Motor neuron (in vitro differentiated cells): ENCODE measurements at regions not wholly inside any gene's neighbourhood (a gene's known extent, or its start where the extent isn't known, plus 50 kb on each side); places are given as distances from the start of the nearest gene placed in this dataset.
"Not testable (repeated sequence)": the region's sequence is repeated elsewhere in the genome, so short reads cannot be mapped to it uniquely, and the experiment has no call there.

Source experiments
- ATAC-seq, 8 experiments: fragments of 200-7000 bp; cut with Tn5 transposase; replicated peaks in 6 of 8; 2 replicates each; pipeline ENCODE4 v1.8.0; 2021; ENCODE audit warnings: mild to moderate bottlenecking in 8 of 8, moderate library complexity in 8 of 8
- H3K27ac ChIP-seq, 2 donors: fragments of 250-450 bp; sonication (Bioruptor Pico); 2 replicates each; pipeline ENCODE4 v1.9.0; 2021; ENCODE audit warnings: antibody characterized with exemption in 2 of 2, mild to moderate bottlenecking in 2 of 2, moderate library complexity in 1 of 2
- H3K4me1 ChIP-seq, 2 donors: fragments of 250-450 bp; sonication (Bioruptor Pico); replicated peaks in 1 of 2; 2 replicates each; pipeline ENCODE4 v1.6.1; 2021; ENCODE audit warnings: antibody characterized with exemption in 2 of 2, mild to moderate bottlenecking in 2 of 2, moderate library complexity in 1 of 2
- H3K4me3 ChIP-seq, 5 donors: fragments of 250-450 bp; sonication (Bioruptor Pico); 2 replicates each; pipeline ENCODE4 v1.9.0; 2021; ENCODE audit warnings: antibody characterized with exemption in 5 of 5, mild to moderate bottlenecking in 5 of 5, moderate library complexity in 4 of 5
- WGBS, 10 experiments: fragments of 450-650 bp; shearing (Covaris generic); methylation state at CpG; one replicate each; pipeline ENCODE4 v1.0.0; 2022; 5-methylcytosine and 5-hydroxymethylcytosine counted together
- in situ Hi-C, 9 experiments: fragments of 400-800 bp; cut with MboI; loops; one replicate each; pipeline ENCODE4 v1.15.0; 2021; ENCODE audit warnings: low sequenced_read_pairs in 9 of 9, low pct_unique_long_range_greater_than_20kb in 2 of 9; ENCODE audit not compliant: unreplicated experiment in 9 of 9

DNA sequence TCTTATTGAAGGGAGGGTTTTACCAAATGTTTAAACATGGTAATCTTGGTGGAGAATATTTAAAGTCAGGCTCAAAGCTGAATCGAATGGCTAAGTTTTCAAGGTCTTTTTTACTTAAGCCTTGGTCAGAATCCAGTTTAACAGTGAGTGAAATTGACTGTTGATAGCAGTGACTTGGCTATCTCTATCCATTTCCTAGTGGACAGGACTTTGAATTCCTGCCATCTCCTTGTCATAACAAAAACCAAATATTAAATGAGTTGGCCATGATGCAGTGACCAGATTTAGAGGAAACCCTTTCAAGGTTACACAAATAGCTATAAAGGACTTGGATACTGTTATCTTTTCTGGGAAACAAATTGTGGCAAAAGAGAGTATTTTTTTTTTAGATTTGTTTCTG, 92.0 kb downstream of the JRKL start:
- Histone ChIP-seq H3K4me3 (no peak overlapping the region), H3K27ac (no peak overlapping the region), H3K4me1 (peaks cover 14 to 19% of the 10 kb centered on the region in 2 donors)
- 0 to 100% (median 50%) methylated on average over 1 of the region's 1 CpG; no CpG with 5 or more reads in 3 of the 10 experiments for WGBS, 10 experiments
- ATAC-seq: no peak
- in situ Hi-C loops: no loop called here

DNA sequence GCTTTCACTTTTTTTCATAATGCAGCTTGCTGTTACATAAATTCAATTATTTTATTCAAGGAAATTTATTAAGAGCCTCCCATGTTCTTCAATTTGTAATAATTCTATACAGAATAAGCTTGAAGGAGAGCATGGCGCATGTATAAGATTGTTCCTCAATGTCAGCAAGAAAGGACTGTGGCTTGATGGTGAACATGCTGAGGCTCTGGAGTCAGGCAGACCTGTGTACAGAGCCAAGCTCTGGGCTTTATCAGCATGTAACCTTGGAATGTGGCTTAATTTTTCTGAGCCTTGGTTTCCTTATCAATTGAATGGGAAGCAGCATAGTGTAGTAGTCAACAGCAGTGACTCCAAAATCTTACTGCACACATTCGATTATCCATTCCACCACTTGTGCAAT, 92.4 kb downstream of the JRKL start:
- WGBS, 10 experiments: 4 to 100% (median 73%) methylated on average over 1 to 2 of the region's 2 CpGs; no CpG with 5 or more reads in 3 of the 10 experiments

DNA sequence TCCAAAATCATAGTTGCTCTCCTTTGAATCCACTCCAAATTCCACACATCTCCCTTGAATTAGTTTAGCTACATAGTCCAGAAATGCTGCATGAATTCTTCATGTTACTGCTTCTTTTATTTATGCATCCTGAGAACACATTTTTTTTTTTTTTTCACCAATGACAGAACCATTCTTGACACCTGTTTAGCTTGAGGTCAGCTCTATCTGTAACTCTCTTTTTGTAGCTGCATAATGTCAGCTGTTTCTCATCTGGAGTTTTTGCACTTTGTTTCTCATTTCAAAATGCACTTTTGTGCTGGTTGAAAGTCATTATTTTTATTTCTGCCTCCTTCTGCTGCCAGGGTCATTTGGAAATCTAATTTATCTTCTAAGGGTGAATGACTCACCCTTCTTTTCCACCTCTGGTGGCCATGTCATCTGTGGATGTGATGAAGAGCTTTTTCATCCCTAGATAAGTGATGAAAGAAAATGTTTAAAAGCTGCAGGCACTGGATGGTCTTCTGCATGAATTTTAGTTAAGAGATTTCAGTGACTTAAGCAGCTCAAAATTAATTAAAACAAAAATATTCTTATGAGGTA, 93.7 kb downstream of the JRKL start:
- H3K4me1 ChIP-seq: peaks cover 14 to 23% of the 10 kb centered on the region in 2 donors
- ATAC-seq: peak in 5 of 8 experiments; percentile 83 to 91 (median 86)
- peak overlapping the region in 1 of 2 donors; percentile 62 for H3K27ac ChIP-seq
- H3K4me3 ChIP-seq: no peak overlapping the region
- in situ Hi-C loops: no loop called here

More for the DNA sequence above, 92.4 kb downstream of the JRKL start:
- no peak overlapping the region for H3K4me3 ChIP-seq
- in situ Hi-C loops: no loop called here
- H3K4me1 ChIP-seq: peaks cover 14 to 20% of the 10 kb centered on the region in 2 donors
- peak overlapping the region in 1 of 2 donors; percentile 34 for H3K27ac ChIP-seq
- ATAC-seq: no peak

DNA sequence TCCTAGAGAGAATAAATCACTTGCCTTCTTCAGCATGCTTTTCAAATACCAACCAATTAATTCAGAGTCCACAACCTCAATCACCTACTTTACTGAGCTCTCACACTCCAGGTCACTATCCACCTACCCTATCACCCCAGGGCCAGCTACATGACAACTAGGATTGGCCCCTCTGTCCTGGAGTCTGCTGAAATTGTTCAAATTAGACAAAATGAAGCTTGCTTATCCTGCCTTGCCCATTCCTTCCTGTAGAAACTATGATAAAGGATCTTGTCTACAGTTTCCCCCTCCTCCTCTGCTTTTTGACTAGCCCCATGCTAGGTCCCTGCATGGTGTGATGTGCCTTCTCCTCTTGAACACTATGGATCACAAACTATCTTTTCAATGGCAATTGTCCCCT, 94.5 kb downstream of the JRKL start:
- peaks cover 14 to 23% of the 10 kb centered on the region in 2 donors for H3K4me1 ChIP-seq
- in situ Hi-C loops: no loop called here
- ATAC-seq: peak in 4 of 8 experiments; percentile 21 to 44 (median 35)
- peak overlapping the region in 1 of 2 donors; percentile 62 for H3K27ac ChIP-seq
- H3K4me3 ChIP-seq: no peak overlapping the region

DNA sequence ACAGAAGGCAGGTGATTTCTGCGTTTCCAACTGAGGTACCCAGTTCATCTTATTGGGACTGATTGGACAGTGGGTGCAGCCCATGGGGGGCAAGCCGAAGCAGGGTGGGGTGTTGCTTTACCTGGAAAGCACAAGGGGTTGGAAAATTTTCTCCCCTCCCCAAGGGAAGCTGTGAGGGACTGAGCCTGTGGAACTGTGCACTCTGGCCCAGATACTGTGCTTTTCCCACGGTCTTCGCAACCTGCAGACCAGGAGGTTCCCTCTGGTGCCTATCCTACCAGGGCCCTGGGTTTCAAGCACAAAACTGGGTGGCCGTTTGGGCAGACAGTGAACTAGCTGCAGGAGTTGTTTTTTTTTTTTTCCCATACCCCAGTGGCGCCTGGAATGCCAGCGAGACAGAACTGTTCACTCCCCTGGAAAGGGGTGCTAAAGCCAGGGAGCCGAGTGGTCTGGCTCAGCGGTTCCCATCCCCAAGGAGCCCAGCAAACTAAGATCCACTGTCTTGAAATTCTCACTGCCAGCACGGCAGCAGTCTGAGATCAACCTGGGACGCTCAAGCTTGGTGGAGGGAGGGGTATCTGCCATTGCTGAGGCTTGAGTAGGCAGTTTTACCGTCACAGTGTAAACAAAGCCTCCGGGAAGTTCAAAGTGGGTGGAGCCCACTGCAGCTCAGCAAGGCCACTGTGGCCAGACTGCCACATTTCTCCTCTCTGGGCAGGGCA, 97.2 kb downstream of the JRKL start:
- 6 to 66% (median 33%) methylated on average over 2 to 11 of the region's 13 CpGs; no CpG with 5 or more reads in 3 of the 10 experiments for WGBS, 10 experiments
- peak; percentile 32 to 85 (median 44) for ATAC-seq
- H3K27ac ChIP-seq: no peak overlapping the region
- H3K4me3 ChIP-seq: no peak overlapping the region
- in situ Hi-C loops: no loop called here
- peaks cover 14 to 23% of the 10 kb centered on the region in 2 donors for H3K4me1 ChIP-seq

DNA sequence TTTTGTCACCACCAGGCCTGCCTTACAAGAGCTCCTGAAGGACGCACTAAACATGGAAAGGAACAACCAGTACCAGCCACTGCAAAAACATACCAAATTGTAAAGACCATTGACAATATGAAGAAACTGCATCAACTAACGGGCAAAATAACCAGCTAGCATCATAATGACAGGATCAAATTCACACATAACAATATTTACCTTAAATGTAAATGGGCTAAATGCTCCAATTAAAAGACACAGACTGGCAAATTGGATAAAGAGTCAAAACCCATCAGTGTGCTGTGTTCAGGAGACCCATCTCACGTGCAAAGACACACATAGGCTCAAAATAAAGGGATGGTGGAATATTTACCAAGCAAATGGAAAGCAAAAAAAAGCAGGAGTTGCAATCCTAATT, 99.1 kb downstream of the JRKL start:
- H3K4me3 ChIP-seq, H3K27ac ChIP-seq, ATAC-seq, in situ Hi-C loops: not testable (repeated sequence)
- H3K4me1 ChIP-seq: peaks cover 12% of the 10 kb centered on the region in 2 donors
- 0 to 100% (median 54%) methylated on average over 1 to 2 of the region's 3 CpGs; no CpG with 5 or more reads in 4 of the 10 experiments for WGBS, 10 experiments

DNA sequence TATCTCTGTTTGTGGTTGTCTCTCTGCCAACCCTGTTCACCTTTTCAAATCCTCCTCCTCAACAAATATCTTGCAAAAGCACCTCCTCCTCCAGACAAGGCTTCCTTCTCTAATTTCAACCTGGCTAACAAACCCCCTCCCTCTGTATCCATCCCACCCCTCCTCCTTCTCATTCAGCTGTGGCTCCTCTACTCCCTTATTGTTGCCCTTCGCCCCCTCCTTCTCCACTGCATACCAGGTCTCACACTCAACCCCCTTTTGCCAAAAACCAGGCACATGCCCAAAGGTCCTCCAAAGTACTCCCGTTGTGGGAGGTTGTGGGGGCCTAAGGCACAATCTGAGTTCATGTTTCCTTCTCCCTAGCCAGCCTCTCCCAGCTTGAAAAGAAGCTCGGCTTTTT, 110.6 kb downstream of the JRKL start:
- in situ Hi-C loops: no loop called here
- WGBS, 10 experiments: 0 to 100% (median 40%) methylated on average over 1 to 2 of the region's 3 CpGs; no CpG with 5 or more reads in 3 of the 10 experiments
- Histone ChIP-seq H3K27ac (no peak overlapping the region), H3K4me1 (no peaks in the 10 kb centered on the region), H3K4me3 (no peak overlapping the region)
- no peak for ATAC-seq

DNA sequence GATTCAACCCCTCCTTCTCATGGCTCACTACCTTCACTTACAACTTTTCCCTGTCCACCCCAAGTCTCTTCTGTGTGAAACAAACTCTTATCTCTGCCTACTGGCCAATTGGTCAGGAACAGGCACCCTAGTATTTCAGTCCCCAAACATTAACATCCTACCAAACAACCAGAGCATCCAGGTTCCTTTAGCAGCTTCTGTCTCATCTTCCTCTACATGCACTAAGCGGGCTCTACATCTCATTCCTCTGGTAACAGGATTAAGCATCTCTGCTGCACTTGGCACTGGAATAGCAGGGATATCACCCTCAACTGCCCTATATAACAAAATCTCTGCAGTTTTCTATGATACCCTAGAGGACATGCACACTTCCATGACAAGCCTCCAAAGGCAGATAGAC, 116.2 kb downstream of the JRKL start:
- Histone ChIP-seq H3K27ac (no peak overlapping the region), H3K4me3 (no peak overlapping the region), H3K4me1 (peaks cover 0 to 2% of the 10 kb centered on the region in 2 donors)
- no peak for ATAC-seq
- 0 to 100% (median 100%) methylated on average over 1 of the region's 1 CpG; no CpG with 5 or more reads in 5 of the 10 experiments for WGBS, 10 experiments
- in situ Hi-C loops: no loop called here

DNA sequence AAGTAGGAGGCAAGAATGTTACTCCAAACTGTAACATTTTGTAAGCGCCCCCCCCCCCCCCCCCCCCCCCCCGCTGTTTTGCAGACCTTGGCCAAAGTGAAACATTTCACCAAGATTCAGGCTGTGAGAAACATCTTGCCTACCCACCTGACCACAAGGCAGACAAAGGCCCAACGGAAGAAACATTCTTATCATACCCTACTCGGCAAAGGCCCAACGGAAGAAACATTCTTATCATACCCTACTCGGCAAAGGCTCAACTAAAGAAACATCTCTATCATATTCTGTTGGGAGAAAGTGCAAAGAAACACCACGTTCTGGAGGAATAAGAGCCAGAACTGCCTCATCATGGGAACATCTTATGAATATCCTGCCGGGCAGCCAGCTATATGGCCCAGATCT, 117.1 kb downstream of the JRKL start:
- Histone ChIP-seq H3K4me1 (peaks cover 0 to 2% of the 10 kb centered on the region in 2 donors), H3K4me3 (no peak overlapping the region), H3K27ac (no peak overlapping the region)
- 20 to 100% (median 100%) methylated on average over 1 to 3 of the region's 8 CpGs; no CpG with 5 or more reads in 5 of the 10 experiments for WGBS, 10 experiments
- in situ Hi-C loops: no loop called here
- no peak for ATAC-seq

DNA sequence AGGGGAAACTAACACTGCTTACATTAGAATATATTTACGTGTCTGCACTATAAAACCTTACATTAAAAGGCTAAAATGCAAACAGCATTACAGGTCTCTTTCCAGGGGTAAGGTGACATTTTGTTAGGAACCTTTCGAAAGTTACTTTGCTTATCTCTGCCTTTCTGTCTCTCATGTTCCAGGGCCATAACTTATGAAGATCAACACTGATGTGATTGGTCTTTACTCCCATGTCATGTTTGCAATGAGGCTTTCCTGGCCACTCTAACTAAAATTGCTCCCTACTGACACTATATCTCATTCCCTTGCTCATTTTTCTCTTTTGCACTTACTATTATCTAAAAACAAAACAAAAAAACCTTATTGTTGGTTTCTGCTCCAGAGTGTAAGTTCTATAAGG, 119.0 kb downstream of the JRKL start:
- H3K27ac ChIP-seq: no peak overlapping the region
- WGBS, 10 experiments: 0 to 100% (median 85%) methylated on average over 1 to 2 of the region's 2 CpGs
- no peak overlapping the region for H3K4me3 ChIP-seq
- ATAC-seq: no peak
- in situ Hi-C loops: no loop called here
- H3K4me1 ChIP-seq: peaks cover 0 to 2% of the 10 kb centered on the region in 2 donors

DNA sequence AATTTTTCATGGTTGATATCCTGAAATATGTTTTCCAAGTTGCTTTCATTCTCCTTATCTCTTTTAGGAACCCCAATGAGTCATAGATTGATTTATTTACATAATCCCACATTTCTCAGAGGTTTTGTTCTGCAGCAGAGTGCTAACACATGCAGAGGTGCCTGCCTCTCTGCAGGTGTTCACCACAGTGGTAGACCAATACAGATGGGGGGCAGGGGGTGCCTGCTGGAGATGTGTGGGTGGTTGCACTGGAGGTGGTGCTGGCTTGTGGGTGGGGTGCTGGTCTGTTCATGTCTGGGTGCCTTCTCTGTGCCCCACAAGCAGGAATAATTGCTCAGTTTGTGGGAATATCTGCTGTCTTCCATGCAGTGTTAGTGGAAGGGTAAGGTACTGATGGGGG, 131.1 kb downstream of the JRKL start:
- in situ Hi-C loops: no loop called here
- no peak overlapping the region for H3K27ac ChIP-seq
- no peak for ATAC-seq
- H3K4me3 ChIP-seq: no peak overlapping the region
- H3K4me1 ChIP-seq: no peaks in the 10 kb centered on the region

DNA sequence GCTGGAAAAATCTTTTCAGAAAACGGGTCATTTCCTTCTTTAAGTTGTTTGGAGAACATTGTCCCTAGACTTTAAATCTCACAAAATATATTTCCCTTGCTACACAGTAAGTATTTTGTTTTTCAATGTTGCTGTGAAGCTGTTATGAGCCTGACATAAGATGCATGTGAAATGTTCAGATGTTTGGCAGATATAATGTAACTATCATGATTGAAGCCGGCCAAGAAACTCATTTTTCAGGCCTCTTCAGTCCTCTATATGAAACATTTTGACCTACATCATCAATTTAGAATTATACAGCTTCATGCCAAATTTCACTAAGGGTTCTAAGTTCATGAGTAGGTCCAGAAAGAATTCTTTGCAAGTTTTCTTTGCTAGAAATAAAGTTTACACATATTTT, 133.8 kb downstream of the JRKL start:
- WGBS, 10 experiments: 0 to 100% (median 96%) methylated on average over 1 to 2 of the region's 2 CpGs; no CpG with 5 or more reads in 1 of the 10 experiments
- H3K4me1 ChIP-seq: no peaks in the 10 kb centered on the region
- no peak overlapping the region for H3K27ac ChIP-seq
- ATAC-seq: no peak
- in situ Hi-C loops: no loop called here
- no peak overlapping the region for H3K4me3 ChIP-seq

DNA sequence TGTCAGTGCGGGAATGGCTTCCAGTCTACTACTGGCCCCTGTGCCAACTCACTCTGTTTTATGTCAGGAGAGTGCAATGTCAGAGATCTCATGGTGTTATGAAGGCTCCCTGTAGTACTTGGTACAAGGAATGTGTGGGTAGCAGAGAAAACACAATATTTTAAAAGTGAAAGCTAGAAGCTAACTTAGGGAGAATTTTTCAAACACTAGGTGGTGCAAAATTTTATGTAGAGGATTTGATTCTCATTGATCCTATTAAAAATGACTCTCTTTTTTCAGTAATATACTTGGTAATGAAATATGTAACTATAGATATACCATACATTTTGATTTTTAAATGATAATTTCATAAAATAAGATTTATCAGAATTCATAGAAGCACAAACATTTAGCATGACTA, 134.7 kb downstream of the JRKL start:
- in situ Hi-C loops: no loop called here
- Histone ChIP-seq H3K4me1 (no peaks in the 10 kb centered on the region), H3K27ac (no peak overlapping the region), H3K4me3 (no peak overlapping the region)
- ATAC-seq: no peak
- WGBS, 10 experiments: 0 to 100% (median 47%) methylated on average over 1 of the region's 1 CpG; no CpG with 5 or more reads in 2 of the 10 experiments

DNA sequence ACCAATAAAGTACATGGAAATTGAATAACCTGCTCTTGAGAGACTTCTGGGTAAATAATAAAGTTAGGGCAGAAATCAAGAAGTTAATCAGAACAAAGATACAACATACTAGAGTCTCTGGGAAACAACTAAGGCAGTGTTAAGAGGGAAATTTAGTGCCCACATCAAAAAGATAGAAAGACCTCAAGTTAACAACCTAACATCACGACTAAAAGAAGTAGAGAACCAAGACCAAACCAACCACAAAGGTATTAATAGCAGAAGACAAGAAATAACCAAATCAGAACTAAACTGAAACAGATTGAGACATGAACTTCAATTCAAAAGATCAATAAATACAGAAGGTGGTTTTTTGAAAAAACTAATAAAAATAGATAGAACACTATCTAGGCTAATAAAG, 140.7 kb downstream of the JRKL start:
- ATAC-seq: no peak
- H3K4me1 ChIP-seq: no peaks in the 10 kb centered on the region
- H3K27ac ChIP-seq: no peak overlapping the region
- 0 to 50% (median 35%) methylated on average over 1 of the region's 1 CpG for WGBS, 10 experiments
- H3K4me3 ChIP-seq: no peak overlapping the region
- in situ Hi-C loops: no loop called here
